ENCODE measurements at regions not wholly inside any gene's neighbourhood (a gene's known extent, or its start where the extent isn't known, plus 50 kb on each side); places are given as distances from the start of the nearest gene placed in this dataset.

DNA sequence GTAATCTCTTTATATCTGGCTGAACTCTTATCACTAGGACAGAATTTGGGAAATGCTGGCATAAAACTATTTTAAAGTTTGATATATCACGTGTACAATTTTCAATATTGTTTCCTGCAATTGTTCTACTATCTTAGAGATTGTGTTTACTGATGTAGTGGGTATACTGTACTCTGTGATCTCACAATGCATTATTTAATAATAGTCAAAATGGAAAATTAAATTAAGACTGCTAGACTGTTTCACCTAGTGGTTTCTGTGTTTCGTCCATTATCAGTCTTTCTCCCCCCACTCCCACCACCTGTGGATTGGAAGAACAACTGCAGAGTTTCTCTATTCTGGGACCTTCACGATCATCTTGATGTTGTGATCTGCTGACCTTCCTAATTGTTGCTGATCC, 449.2 kb upstream of the SLC10A2 start:
- DNase-seq (ENCODE audit: low read depth in 2 of 2): no peak
- no peak overlapping the region for H3K4me3 ChIP-seq (replicated peaks in 1 of 2; ENCODE audit: low read depth in 2 of 2, low read length in 2 of 2)
- TF ChIP-seq, protein P1, sequence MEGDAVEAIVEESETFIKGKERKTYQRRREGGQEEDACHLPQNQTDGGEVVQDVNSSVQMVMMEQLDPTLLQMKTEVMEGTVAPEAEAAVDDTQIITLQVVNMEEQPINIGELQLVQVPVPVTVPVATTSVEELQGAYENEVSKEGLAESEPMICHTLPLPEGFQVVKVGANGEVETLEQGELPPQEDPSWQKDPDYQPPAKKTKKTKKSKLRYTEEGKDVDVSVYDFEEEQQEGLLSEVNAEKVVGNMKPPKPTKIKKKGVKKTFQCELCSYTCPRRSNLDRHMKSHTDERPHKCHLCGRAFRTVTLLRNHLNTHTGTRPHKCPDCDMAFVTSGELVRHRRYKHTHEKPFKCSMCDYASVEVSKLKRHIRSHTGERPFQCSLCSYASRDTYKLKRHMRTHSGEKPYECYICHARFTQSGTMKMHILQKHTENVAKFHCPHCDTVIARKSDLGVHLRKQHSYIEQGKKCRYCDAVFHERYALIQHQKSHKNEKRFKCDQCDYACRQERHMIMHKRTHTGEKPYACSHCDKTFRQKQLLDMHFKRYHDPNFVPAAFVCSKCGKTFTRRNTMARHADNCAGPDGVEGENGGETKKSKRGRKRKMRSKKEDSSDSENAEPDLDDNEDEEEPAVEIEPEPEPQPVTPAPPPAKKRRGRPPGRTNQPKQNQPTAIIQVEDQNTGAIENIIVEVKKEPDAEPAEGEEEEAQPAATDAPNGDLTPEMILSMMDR (IDR thresholded peaks at IDR 0.05; ENCODE audit: low read depth, low read length): no peak

DNA sequence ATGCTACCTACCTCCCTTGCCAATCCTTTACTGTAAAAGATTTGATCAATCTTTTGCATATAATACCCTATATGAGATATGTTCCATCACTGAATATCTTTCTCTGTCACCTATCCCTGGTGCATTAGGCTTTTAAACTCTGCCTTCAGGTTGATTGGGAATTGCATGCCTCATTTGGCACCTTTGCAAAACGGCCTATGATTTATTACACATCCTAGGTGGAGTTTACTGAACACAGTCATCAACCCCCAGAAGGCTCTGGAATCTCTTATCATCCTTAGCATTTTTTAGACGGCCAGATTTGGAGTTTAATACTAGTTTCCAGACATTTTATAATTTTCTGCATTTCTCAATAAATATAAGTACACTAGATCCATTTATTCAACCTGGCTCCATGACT, 448.4 kb upstream of the SLC10A2 start:
- no peak for DNase-seq (ENCODE audit: low read depth in 2 of 2)
- TF ChIP-seq, protein P1 (IDR thresholded peaks at IDR 0.05; ENCODE audit: low read depth, low read length): no peak
- H3K4me3 ChIP-seq (replicated peaks in 1 of 2; ENCODE audit: low read depth in 2 of 2, low read length in 2 of 2): no peak overlapping the region

DNA sequence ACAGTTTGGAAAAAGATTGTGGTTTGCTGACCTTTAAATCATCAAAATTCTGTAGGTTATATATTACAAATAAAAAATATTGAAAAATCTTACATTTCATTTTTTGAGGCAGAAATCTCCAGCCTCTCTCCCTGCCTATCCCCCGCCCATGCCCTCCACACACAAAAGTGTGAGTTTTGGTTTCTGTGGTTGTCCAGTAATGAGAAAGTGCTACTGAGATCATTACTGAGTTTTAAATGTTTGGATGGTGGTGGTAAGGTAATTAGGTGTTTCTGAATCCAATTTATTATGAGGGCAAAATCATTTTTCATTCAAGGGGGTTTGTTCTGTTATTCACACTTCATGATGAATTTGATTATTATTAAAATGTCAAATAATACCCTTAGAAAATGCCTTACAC, 448.0 kb upstream of the SLC10A2 start:
- no peak overlapping the region for H3K4me3 ChIP-seq (replicated peaks in 1 of 2; ENCODE audit: low read depth in 2 of 2, low read length in 2 of 2)
- no peak for DNase-seq (ENCODE audit: low read depth in 2 of 2)
- TF ChIP-seq, protein P1 (IDR thresholded peaks at IDR 0.05; ENCODE audit: low read depth, low read length): no peak

GRCh38 chr13:103510007-103510535, 443.9 kb upstream of the SLC10A2 start:
- TF ChIP-seq, protein P1 (IDR thresholded peaks at IDR 0.05; ENCODE audit: low read depth, low read length): no peak
- no peak overlapping the region for H3K4me3 ChIP-seq (replicated peaks in 1 of 2; ENCODE audit: low read depth in 2 of 2, low read length in 2 of 2)
- no peak for DNase-seq (ENCODE audit: low read depth in 2 of 2)

DNA sequence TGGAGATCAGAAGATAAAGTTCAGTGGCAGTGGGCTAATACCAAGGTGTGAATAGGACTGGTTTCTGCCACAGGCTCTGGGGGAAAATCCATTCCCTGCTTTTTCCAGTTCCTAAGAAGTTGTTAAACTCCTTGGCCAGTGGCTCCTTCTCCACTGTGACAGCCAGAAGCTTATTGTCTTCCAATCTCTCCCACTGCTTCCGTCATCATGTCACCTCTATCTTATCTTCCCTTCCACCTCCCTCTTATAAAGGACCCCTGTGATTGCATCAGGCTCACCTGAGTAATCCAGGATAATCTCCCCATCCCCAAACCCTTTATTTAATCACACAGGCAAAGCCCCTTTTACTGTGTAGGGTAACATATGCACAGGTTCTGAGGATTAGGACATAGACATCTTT, 431.2 kb upstream of the SLC10A2 start:
- H3K4me3 ChIP-seq (replicated peaks in 1 of 2; ENCODE audit: low read depth in 2 of 2, low read length in 2 of 2): no peak overlapping the region
- TF ChIP-seq, protein P1 (IDR thresholded peaks at IDR 0.05; ENCODE audit: low read depth, low read length): no peak
- DNase-seq (ENCODE audit: low read depth in 2 of 2): no peak

DNA sequence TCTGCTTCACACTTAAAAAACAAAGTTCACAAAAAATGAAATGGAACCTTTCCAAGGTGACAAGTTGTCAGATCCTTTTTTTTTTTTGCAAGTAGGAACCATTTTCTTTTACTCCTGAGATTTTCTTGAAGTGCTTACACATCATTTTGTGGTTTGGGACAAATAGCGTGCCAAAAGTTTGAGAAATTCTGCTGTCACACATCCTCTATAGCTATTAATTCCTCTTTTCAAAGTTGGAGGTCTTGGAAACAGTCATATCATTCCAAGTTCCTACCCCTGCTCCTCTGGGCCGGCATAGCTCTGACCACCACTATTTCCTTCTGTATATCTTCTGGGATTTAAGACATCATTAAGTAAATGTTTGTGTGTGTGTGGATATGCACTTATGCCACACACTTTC, 421.6 kb upstream of the SLC10A2 start:
- H3K4me3 ChIP-seq (replicated peaks in 1 of 2; ENCODE audit: low read depth in 2 of 2, low read length in 2 of 2): no peak overlapping the region
- TF ChIP-seq, protein P1 (IDR thresholded peaks at IDR 0.05; ENCODE audit: low read depth, low read length): no peak
- DNase-seq (ENCODE audit: low read depth in 2 of 2): no peak

DNA sequence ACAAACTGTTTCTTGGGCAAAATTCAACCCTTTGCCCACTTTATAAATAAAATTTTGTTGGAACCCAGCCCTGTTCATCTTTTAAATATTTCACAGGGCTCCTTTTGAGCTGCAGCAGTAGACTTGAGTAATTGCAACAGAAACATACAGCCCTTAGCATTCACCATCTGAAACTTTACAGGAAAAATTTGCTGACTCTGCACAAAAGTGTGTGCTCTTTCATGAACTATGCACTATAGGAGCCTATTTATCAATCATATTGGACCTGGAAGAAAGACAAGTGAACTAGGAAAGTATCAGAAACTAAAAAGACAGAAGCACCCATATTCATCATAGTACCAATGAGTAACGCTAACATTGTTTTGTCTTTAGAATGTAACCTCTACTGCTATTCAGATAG, 406.9 kb upstream of the SLC10A2 start:
- H3K4me3 ChIP-seq (replicated peaks in 1 of 2; ENCODE audit: low read depth in 2 of 2, low read length in 2 of 2): no peak overlapping the region
- TF ChIP-seq, protein P1 (IDR thresholded peaks at IDR 0.05; ENCODE audit: low read depth, low read length): no peak
- DNase-seq (ENCODE audit: low read depth in 2 of 2): no peak
